ENCODE measurements at regions not wholly inside any gene's neighbourhood (a gene's known extent, or its start where the extent isn't known, plus 50 kb on each side); places are given as distances from the start of the nearest gene placed in this dataset.

DNA sequence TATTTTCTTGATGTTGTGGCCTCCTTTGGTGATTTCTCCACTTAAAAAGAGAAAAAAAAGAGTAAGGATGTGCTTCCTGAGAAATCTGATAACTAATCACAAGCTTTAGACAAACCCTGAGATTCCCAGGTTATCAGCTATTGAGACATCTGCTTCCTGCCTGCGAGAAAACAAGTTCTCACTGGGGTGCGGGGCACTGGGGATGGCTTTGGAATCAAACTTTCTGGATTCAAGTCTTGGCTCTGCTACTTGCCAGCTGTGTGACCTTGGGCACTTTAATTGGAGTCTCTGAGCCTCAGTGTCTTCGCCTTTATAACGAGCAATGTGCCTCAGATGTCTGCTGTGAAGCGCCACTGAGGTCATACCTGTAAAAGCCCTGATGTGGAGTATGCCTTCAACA is 152.5 kb upstream of the NAV2 start:
- DNase-seq (ENCODE audit: low read depth in 2 of 2) = no peak

DNA sequence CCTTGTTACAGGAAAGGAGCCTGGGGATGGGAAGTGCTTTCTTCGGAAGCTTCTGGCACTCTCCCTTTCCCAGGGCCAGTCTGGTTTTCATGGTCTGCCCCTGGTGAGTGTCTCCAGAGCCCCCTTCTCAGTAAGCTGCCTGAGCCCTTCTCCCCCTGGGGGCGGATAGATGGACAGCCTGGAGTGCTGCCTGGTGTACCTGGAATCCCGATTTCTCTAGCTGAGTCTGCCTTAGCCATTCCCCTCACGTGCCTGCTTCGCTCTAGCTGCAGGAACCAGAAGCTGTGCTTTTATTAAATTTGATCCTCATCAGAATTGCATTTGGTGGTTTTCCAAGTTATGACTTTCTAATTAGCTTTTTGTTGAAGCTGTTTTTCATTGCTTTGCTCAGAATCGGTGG is 152.9 kb upstream of the NAV2 start:
- no peak for DNase-seq (ENCODE audit: low read depth in 2 of 2)

DNA sequence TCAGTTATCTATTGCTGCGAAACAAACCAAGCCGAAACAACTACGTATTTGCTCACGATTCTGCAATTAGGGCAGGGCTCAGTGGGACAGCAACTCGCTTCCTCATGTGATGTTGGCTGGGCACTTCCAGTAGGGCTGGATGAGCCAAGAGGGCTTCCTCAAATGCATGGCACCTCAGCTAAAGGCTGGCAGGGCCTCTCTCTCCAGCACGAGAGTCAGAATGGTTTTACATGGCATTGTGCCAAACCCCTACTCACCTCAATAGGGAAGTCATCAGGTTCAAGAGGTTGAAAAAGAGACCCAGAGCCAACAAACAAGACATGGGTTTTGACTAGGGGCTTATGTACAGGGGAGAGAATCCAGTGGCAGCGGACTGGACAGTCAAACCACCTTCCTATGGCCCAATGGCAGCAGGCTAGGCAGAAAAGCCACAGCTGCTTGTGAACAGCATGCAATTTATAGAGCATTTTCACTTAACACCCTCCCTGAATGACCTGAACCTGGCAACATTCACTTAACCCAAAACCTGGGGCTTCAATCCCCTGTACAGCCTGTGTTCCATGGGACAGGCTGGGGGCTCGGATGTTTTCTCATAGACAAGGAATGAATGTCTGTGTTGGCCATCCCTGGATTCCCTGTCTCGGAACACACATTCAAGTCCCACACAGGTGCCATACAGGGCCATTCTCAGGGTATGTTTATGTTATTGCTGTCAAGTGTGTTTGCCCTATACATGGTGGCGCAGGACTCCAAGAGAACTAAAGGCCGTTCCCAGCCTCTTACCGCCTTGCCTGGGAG is 154.2 kb upstream of the NAV2 start:
- DNase-seq (ENCODE audit: low read depth in 2 of 2) = no peak

DNA sequence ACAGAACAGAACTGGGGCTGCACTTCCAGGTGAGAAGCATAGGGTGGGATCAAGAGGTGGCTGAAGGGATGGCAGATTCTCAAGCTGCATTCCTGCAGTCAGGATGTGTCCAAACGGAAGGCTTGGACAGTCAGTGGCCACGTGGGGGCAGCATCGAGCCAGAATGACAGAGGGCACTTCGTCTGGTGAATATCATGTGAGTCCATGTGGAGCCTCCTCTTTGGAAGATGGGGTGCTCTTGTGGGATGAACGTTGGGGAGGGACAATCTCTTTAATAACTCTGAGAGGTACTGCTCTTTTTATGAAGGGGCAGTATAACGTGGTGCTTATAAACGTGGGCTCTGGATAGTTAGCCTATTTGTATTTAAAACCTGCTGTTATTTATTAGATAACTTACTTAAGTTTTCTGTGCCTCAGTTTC is 154.9 kb upstream of the NAV2 start:
- DNase-seq (ENCODE audit: low read depth in 2 of 2) = peak; percentile 5 to 16

DNA sequence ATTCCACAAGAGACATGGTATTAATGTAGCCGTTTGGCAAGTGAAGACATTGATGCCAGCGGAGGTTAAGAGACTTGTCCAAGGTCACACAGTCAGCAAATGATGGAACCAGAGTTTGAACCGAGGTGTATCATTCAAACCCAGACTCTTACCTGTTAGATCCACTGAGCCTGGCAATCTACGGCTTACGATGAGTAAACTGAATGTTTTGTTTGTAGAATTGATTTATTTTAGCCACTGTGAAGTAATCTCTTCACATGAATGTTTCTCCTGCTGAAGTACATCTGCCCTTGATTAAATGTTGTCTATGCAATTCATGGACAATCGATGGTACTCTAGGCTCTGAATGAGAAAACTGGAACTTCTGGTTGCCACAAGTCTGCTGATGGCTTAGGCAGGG is 155.5 kb upstream of the NAV2 start:
- no peak for DNase-seq (ENCODE audit: low read depth in 2 of 2)

DNA sequence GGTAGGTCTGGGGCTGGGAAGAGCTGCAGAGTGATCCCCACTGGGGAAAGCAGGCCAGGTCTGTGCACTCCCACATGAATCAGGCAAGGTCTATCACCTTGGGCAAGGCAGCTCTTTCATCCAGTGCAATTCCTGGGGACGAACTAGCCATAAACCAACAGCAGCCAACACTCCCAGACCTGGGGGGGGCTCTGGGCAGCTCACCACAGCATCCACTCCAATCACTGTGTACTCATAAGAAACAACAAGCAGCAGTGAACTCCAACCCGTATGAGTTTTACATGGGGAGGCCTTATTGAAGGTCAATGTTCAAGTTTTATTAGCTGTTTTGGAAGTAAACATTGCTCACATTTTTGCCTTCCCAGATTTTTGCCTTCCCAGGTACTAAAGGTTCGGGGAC is 157.4 kb upstream of the NAV2 start:
- DNase-seq (ENCODE audit: low read depth in 2 of 2) = no peak

DNA sequence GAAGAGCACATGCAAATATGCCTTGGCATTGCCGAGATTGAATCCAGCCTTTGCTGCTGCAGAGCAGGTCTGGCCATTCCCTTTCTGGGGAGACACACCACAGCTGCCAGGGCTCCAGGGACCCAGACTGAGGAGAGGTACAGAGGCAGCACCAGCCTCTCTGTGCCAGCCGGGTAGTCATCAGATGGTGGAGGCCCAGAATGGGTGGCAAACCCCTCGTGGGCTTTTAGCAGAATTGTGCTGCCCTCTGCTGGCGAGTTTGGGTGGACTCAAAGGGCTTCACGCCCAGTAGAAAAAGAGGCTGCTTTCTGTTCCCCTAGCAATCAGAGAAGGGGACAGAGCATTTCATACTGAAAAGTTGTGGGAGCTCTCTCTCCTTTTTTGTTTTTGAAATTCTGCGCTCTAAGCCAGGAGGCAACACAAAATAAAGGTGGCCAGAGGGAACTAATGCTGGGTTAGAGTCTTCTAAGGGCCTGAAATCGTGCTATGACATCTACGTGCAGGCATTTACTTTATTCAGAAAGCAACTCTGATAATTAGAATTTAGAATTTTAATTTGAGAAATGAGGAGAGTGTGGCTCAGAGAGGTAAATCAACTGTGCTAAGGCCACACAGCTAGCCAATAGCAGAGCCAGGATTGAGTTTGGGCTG is 158.8 kb upstream of the NAV2 start:
- peak; percentile 30 to 31 for DNase-seq (ENCODE audit: low read depth in 2 of 2)

DNA sequence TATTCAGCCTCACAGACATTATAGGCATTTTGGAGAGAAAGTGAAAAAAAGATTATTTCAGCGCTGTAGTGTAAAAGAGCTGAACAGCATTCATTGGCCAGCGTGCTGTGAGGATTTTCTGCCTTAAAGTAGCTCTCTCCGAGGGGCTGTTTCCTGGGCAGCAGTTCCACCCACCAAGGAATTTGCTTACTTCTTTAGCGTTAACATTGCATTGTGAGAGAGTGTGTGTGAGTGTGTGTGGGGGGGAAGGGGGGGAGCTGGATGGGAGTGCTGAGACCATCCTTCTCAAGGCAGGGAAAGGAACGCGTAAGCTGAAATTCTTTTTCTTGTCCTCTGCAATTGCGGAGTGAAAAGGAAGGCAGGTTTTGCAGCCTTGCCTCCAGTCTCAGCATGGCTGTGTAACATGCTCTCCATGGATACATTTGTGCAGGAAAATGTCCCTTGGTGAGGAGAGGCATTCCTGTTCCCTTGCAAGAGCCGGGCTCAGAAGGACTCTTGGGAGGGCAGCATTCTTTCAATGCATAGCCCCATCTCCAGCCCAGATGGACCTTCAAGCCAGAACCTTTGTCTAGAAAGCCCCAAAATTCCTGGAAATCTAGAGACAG is 159.9 kb upstream of the NAV2 start:
- DNase-seq (ENCODE audit: low read depth in 2 of 2) = no peak

DNA sequence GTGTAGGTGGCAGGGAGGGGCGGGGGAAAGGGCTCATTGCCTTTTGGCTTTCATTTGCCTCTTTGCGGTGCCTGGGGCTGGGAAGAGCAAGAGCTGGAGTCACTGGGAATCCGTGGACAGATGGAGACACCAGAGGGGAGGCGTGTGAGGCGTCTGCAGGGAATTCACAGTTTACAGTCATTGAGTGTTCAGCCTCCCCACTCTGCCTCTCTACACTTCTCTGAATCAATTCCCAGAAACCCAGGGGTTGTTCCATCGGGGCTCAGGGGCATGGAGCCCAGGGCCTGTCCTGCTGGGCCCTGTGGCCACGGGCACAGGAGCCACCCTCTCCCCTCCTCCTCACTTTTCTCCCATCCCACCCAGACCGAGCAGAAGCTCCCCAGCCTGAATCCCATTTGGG is 160.5 kb upstream of the NAV2 start:
- DNase-seq (ENCODE audit: low read depth in 2 of 2) = no peak

DNA sequence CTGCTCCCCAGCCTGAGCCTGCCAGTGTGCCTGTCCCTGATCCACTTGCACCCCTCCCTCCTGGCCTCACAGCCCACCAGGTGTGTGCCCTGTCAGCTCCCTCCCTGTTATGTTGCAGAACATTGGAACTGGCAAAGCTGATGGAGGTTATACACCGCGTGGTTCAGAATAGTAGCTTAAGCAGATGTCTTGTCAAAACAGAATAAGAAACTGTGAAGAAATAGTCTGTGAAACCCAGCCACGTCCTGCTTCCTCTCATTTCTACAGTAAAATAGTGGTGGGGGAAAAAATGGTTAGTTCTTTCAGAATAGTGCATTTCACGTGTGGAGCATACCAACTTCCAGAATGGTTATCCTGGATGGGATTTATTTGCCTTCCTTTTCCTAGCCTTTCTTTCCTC is 161.2 kb upstream of the NAV2 start:
- DNase-seq (ENCODE audit: low read depth in 2 of 2) = no peak

DNA sequence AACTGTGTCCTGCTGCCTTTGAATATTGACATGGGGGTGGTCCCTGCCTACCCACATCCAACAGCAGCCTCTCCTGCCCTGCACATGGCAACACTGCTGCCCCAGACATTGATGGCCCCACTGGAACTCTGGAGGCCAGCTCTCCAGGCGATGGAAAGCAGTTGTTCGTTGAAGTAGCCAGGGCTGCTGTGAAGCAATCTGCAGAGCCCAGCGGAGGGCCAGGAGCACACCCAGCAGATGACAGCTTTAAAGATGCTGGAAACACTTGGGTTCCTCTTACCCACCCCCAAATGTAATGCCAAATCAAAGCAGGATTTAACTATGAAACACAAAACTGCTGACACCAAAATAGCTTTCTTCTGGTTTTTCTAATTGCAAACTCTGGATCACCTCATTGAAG is 165.6 kb upstream of the NAV2 start:
- no peak for DNase-seq (ENCODE audit: low read depth in 2 of 2)

DNA sequence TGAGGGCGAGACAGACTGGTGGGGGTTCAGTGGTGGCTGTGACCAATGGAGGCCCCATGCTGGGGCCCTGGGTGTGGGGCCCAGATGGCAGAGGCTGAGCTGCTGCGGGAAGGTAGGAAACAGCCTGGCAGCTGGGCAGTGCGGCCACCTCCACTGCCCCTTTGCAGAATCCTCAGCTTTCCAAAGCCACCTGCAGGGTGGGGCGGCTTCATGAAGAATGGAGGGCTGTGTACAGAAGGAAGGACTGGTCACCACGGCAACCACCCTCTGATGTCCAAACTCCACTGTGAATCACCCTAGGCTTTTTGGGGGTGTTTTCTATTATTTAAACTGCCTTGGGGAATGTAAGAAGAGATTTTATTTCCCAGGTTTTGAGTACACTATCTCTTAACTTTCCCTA is 166.3 kb upstream of the NAV2 start:
- no peak for DNase-seq (ENCODE audit: low read depth in 2 of 2)

DNA sequence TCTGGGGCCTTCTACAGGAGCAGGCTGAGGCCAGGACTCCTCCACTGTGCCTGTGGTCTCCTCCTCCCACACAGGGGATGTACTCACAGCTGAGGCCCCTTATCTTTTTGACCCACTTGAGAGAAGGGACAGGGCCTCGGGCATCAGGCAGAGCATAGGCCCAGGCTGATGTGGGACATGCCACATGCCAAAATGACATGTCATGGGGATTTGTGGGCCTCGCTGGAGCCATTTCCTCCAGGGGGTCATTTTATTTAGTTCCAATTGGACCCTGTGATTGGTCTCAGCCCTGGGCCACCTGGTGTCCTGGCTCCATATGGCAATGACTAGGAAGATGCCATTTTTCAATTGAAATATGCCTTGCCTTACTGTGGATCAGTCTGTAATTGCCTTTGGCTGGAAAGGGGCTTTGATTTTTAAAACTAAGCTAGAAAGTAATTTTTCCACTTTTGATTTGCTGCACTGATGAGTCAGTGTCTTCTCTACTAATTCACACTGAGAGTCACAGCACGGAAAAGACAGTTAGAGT is 171.1 kb upstream of the NAV2 start:
- no peak for DNase-seq (ENCODE audit: low read depth in 2 of 2)

DNA sequence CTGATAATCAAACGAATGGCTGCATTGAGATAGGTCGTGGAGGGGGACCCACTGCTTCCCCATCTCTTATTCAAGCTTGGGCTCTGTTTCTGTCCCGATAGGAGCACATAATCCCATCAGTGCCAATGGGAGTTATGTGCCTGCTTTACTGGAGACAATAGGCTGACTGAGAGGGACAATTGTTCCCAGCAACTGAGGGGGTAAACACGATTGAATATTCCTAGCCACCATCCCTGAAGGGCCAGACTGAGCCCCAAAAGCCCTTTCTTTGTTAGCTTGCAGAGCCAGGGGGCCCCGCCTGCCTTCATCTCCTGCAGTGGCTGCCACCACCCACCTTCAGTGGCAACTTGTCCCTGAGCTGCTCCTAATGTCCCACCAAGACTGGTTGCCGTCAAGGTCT is 172.8 kb upstream of the NAV2 start:
- no peak for DNase-seq (ENCODE audit: low read depth in 2 of 2)

DNA sequence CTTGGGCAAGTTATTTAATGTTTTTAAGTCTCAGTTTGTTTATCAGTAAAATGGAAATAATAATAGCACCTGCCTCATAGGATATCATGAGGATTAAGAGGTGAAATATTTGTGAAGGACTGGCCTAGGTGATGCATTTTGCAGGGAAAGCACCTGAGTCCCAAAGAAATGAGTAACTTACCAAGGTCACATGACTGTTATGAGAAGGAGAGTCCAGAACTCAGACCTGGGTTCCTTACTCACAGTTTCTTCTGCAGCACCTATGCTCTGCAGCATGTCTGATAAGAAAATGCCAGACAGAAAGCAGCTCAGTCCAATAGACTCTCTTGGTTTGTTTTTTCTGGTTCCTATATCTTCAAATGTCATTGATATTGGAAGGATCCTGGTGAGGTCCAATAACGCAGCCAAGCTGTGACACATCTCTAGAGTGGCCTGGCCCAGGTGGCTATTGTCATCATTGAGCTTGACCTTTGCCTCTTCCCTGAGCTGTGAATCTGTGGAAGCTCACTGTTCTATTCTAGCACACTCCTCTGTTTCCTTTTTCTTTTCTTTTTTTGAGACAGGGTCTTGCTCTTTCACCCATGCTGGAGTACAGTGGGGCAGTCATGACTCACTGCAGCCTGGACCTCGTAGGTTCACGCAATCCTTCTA is 174.7 kb upstream of the NAV2 start:
- no peak for DNase-seq (ENCODE audit: low read depth in 2 of 2)

DNA sequence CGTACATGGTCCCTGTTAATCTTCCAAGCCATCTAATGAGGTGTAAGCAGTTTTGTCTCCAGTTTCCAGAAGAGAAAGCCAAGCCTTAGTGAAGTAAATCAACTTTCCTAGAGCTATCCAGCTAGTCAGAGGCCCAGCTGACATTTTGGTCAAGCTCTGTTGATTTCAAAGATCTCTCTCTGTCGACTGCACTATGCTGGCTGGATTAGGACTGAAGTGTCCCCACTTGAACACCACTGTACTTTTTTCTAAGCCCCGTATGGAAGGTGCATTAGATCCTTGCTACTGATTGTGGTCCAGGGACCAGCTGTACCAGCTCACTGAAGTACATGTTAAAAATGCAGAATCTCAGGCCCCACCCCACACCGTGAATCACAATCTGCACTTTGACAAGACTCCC is 176.5 kb upstream of the NAV2 start:
- DNase-seq (ENCODE audit: low read depth in 2 of 2) = no peak

DNA sequence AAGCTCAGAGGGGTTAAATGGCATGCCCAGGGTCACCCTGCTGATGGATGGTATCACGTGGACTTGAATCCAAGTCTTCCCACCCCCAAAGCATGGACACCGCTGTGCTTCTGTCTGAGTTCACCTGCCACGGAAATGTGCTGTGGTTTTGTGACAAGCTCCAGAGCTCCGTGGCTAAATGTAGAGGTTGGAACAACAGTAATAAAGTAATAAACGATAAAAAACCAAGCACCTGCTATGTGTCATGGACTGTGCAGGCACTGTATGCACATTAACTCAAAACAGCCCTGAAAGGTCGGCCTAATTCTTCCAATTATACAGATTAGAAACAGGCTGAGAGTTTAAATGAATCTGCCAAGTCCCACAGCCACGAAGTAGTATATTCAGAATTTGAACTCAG is 182.1 kb upstream of the NAV2 start:
- DNase-seq (ENCODE audit: low read depth in 2 of 2) = no peak

DNA sequence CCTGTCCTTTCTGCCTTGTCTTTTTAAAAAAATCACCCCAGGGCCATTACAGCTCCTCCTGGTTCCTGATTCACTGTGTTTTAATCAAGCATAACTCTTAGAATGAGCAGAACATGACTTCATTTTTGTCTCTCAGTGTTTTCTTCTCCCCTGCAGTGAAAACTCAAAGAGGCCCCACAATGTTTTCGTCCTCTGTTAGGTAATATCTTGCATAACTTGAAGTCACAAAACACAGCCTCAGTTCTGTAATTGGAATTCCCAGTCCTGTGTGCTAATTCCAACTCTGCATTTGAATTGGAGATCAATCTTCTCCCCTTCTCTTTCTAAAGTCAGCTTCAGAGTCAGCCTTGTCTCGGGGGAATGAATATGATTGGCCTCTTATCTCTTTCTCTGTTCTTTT is 186.5 kb upstream of the NAV2 start:
- no peak for DNase-seq (ENCODE audit: low read depth in 2 of 2)

DNA sequence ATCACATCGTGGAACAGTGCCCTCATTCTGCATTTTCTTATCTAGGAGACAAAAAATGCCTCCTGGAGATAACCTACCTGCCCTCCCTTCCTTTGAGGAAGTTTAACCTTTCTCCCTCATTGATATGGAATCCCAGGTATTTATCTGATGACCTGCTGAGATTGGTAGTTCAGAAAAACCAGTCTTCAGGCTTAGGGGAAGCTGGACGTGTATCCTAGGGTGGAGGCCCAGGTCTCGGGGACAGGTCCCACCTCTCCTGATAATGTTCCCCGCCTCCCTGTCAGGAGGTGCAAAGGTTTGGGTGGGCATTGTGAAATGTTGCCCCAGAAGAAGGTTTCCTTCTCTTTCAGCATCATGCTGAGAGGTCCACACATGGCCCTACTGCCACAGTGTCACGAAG is 186.9 kb upstream of the NAV2 start:
- no peak for DNase-seq (ENCODE audit: low read depth in 2 of 2)

DNA sequence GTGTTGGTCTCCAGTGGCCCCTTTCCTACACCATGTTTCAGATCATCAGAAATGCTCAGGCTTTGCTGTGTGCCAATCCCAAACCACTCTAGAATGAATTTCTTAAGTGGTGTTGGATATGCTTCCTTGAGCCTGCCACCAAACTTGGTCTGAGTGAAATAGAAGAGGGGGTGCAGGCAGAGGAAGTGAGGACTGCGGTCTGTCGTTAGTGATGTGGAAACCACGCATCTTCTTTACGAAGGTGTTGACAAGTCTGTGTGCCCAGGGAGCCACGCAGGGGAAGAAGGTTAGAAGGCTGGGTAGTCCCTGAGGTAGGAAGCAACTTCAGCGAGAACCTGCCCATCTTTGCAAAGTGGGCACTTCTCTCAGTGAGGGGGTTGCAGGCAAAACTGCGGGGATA is 187.4 kb upstream of the NAV2 start:
- DNase-seq (ENCODE audit: low read depth in 2 of 2) = no peak

DNA sequence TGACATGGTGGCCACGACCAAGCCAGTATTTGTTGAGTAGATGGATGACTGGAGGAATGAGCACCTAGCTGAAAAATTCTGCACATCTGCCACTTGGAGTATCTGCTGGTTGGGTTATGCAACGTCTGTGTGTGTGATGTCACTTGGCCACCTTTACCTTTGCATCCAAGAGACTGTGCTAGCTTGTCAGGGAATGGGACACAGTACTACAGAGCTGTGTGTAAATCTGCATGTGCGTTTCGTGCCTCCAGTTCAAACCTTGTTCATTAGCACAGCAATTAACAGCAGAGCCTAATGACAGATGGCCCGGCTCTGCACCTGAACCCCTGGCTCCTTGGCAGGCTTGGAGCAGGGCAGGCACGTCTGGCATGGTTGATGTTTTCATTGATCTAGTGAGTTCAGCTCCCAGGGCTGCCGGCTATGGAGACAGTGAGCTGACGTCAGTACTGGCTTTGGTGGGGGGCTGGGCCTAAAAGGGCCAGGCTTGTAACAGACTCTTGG is 188.4 kb upstream of the NAV2 start:
- no peak for DNase-seq (ENCODE audit: low read depth in 2 of 2)

DNA sequence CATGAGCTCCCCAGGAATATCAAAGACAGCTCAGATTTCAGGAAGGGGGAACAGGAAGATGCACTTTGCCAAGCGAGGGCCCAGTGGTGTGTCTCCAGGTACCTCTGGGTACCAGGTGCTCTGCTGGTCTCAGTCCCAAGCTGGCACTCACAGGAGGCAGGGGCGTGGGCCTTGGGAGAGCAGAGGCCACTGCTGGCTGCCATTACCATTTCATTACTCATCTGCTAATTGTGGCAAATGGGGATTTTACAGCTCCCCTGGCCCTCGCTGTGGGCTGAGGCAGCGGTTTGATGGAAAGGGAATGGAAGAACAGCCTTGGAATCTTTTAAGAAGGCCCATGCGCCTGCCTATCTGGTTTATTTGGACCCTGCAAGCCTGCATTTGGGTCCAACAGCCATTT is 192.0 kb upstream of the NAV2 start:
- DNase-seq (ENCODE audit: low read depth in 2 of 2) = no peak

Data from activated CD8-positive, alpha-beta memory T cell treated with anti-CD3 and anti-CD28 coated beads for 4 hours (primary cell).